Erythroblast (primary cell): ENCODE measurements at regions not wholly inside any gene's neighbourhood (a gene's known extent, or its start where the extent isn't known, plus 50 kb on each side); places are given as distances from the start of the nearest gene placed in this dataset.

Source experiments
- GATA1 ChIP-seq: IDR thresholded peaks from 2 replicates; pipeline ENCODE4 v1.6.1; 2011; ENCODE audit warnings: low read depth, mild to moderate bottlenecking, control low read depth, low read length, moderate library complexity
- POLR2A ChIP-seq: IDR thresholded peaks from 2 replicates; pipeline ENCODE4 v1.6.1; 2011; ENCODE audit warnings: mild to moderate bottlenecking, low read length

DNA sequence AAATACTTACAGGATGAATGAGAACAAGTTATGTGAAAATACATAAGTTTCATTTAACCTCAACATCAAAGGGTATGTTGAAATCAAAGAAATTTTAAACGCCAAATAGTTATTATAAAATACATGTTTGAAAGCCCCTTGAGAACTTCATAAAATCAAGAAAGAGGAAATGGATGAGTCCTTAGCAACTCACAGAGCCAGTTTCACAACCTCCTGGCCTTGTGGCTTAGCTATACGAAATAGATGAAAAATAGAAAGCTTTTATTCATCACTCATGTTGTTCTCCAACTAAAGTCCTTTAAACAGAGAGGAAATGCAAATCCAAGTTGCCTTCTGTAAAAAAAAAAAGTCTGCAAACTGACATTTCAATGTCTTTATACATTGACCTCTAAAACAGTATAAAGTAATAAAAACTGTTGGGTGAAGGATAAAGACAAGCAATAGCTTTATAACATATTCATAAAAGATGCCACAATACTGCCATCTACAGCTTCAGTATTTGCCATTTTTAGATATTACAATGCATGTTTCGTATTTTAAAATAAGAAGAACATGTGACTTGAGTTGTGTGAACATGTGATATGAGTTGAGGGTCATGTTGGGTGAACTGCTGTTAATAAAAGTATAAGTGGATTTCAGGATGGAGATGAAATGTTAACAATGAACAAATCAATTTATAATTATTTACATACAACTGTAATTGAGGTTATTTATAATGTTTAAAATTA, 847.8 kb downstream of the MRPL39 start:
- TF ChIP-seq POLR2A (no peak), GATA1 (no peak)
